ENCODE measurements at regions not wholly inside any gene's neighbourhood (a gene's known extent, or its start where the extent isn't known, plus 50 kb on each side); places are given as distances from the start of the nearest gene placed in this dataset.

- TF ChIP-seq EZH2 (IDR thresholded peaks at IDR 0.05; ENCODE audit: insufficient read depth, poor library complexity, severe bottlenecking) = no peak
- TF ChIP-seq EZH2phosphoT487 (IDR thresholded peaks at IDR 0.05; ENCODE audit: insufficient read depth, low read depth) = no peak
Observed at GRCh38 chr13:37925878-37926473, 56.4 kb upstream of the TRPC4 start.

Measured in GM23248 (cell line).